Fibroblast of lung (primary cell): ENCODE measurements at regions not wholly inside any gene's neighbourhood (a gene's known extent, or its start where the extent isn't known, plus 50 kb on each side); places are given as distances from the start of the nearest gene placed in this dataset.

Source experiments
- EZH2 ChIP-seq: IDR thresholded peaks from 2 replicates; pipeline ENCODE4 v1.5.1; 2012; ENCODE audit warnings: low read length, control low read depth, mild to moderate bottlenecking; ENCODE audit errors: missing control alignments
- TF ChIP-seq, protein P1 (sequence below), 2 donors: IDR thresholded peaks in 1 of 2; conservative IDR thresholded peaks in 1 of 2; 1 replicate in 1 of 2; 2 replicates in 1 of 2; pipeline ENCODE4 v1.5.1; 2011 to 2012; ENCODE audit warnings: low read length in 2 of 2, control low read depth in 1 of 2, inconsistent platforms in 1 of 2, low read depth in 1 of 2, mild to moderate bottlenecking in 1 of 2

DNA sequence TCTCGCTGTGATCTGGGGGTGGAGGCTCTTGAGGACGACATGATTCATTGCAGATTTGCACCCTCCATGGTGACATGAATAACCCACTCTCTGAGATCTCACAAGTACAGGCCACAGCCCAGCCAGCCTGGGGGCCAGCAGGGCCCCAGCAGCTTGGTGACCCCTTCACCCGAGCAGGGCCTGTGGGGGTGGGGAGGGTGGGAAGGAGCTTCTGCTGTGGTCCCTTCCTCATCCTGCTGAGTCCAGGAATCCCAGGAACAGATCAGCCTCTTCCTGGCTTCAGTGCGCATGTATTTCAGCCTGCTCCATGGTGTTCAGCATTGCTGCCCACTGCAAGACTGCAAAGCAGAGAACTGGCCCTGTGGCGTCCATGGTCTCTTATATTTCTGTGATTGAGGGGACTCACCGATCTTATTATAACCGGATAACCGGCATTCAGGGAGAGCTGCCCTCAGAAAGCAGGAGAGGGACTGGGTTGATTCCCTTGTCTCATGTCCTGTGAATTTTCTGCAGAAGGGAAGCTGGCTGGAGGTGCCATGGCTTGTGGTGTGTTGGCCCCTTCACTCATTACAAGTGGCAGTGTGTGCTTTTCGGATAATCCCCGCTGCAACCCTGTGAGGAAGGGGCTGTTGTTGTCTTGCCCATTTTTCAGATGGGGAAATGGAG, 118.8 kb upstream of the FRMD1 start:
- TF ChIP-seq, protein P1, sequence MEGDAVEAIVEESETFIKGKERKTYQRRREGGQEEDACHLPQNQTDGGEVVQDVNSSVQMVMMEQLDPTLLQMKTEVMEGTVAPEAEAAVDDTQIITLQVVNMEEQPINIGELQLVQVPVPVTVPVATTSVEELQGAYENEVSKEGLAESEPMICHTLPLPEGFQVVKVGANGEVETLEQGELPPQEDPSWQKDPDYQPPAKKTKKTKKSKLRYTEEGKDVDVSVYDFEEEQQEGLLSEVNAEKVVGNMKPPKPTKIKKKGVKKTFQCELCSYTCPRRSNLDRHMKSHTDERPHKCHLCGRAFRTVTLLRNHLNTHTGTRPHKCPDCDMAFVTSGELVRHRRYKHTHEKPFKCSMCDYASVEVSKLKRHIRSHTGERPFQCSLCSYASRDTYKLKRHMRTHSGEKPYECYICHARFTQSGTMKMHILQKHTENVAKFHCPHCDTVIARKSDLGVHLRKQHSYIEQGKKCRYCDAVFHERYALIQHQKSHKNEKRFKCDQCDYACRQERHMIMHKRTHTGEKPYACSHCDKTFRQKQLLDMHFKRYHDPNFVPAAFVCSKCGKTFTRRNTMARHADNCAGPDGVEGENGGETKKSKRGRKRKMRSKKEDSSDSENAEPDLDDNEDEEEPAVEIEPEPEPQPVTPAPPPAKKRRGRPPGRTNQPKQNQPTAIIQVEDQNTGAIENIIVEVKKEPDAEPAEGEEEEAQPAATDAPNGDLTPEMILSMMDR (conservative IDR thresholded peaks at IDR 0.05 in 1 of 2, IDR thresholded peaks at IDR 0.05 in 1 of 2; ENCODE audit: low read depth in 1 of 2, low read length in 2 of 2) = no peak
- no peak for TF ChIP-seq EZH2
